HepG2 (cell line): ENCODE measurements at regions not wholly inside any gene's neighbourhood (a gene's known extent, or its start where the extent isn't known, plus 50 kb on each side); places are given as distances from the start of the nearest gene placed in this dataset. TPM values are rescaled to one million over a fixed set of nuclear protein-coding genes. Genes with fewer than 3 reads are reported as not detected.

Source experiments
- ATAC-seq: fragments of 200-7000 bp; cut with Tn5 transposase; 3 replicates; pipeline ENCODE4 v1.9.1; 2020; ENCODE audit warnings: mild to moderate bottlenecking, moderate library complexity
- BruUV-seq: library from RNA; stranded (reverse); fragments of 400-500 nt; replicated peaks from 2 replicates; lab custom pipeline; 2021; lab: Mats Ljungman, UMichigan
- CTCF ChIA-PET: fragments of 300-600 bp; formaldehyde crosslinking; extraction: SDS; loops from one replicate; lab custom pipeline; 2021; ENCODE audit warnings: low total read pairs, inconsistent platforms, low intra/inter-chr PET ratio; lab: Yijun Ruan, JAX
- POLR2A ChIA-PET: fragments of 350-600 bp; sonication (Branson Sonifier 250); formaldehyde crosslinking; loops from one replicate; lab custom pipeline; 2020; ENCODE audit warnings: antibody characterized with exemption, inconsistent platforms; lab: Yijun Ruan, JAX
- DNase-seq: peaks from one replicate; pipeline ENCODE4 v3.0.0-alpha.2; 2015; ENCODE audit warnings: low spot score
- FAIRE-seq: peaks from 3 replicates; lab custom pipeline; 2011; peaks lifted over from hg19 to GRCh38; lab: Jason Lieb, UNC
- H2AFZ ChIP-seq: one replicate; pipeline ENCODE4 v1.6.1; 2011; ENCODE audit warnings: low read length, inconsistent platforms
- H3K27ac ChIP-seq: fragments of 300-600 bp; 3 replicates; pipeline ENCODE4 v1.8.0; 2011; ENCODE audit warnings: mixed run types, mild to moderate bottlenecking, mixed read lengths, low read length, inconsistent platforms; ENCODE audit not compliant: insufficient read depth; ENCODE audit errors: extremely low read length
- H3K27me3 ChIP-seq, 2 experiments: fragments of 200-600 bp in 1 of 2; 2 replicates in 1 of 2; 3 replicates in 1 of 2; pipeline versions ENCODE4 v1.6.0 to v1.8.0; 2011; ENCODE audit warnings: low read length in 2 of 2, mild to moderate bottlenecking in 2 of 2, moderate library complexity in 2 of 2, inconsistent platforms in 1 of 2; ENCODE audit not compliant: insufficient read depth in 2 of 2, control insufficient read depth in 1 of 2
- H3K36me3 ChIP-seq, 2 experiments: fragments of 200-600 bp in 1 of 2; replicated peaks in 1 of 2; 2 replicates in 1 of 2; 3 replicates in 1 of 2; pipeline versions ENCODE4 v1.5.1 to v1.8.0; 2011; ENCODE audit warnings: low read length in 2 of 2, inconsistent platforms in 1 of 2; ENCODE audit not compliant: insufficient read depth in 2 of 2, control insufficient read depth in 1 of 2
- H3K4me1 ChIP-seq: 2 replicates; pipeline ENCODE4 v1.5.1; 2012; ENCODE audit warnings: low read length, inconsistent platforms; ENCODE audit not compliant: insufficient read depth
- H3K4me2 ChIP-seq: 2 replicates; pipeline ENCODE4 v1.6.0; 2011; ENCODE audit warnings: low read depth, low read length, inconsistent platforms
- H3K4me3 ChIP-seq, 3 experiments: fragments of 200-600 bp in 1 of 3; sonication (generic), shearing (Covaris generic) in 1 of 3; replicated peaks in 1 of 3; 2 replicates each; pipeline ENCODE4 v1.5.1; 2011 to 2016; ENCODE audit warnings: low read length in 3 of 3, inconsistent platforms in 2 of 3, low read depth in 2 of 3, mild to moderate bottlenecking in 2 of 3, control low read depth in 1 of 3, mixed read lengths in 1 of 3; ENCODE audit not compliant: insufficient read depth in 1 of 3
- H3K79me2 ChIP-seq: one replicate; pipeline ENCODE4 v1.6.1; 2011; ENCODE audit warnings: low read length, inconsistent platforms; ENCODE audit not compliant: insufficient read depth
- H3K9ac ChIP-seq: 2 replicates; pipeline ENCODE4 v1.6.0; 2011; ENCODE audit warnings: mild to moderate bottlenecking, low read depth, low read length, inconsistent platforms; ENCODE audit not compliant: insufficient read depth
- H3K9me3 ChIP-seq: 2 replicates; pipeline ENCODE4 v1.5.1; 2012; ENCODE audit warnings: mild to moderate bottlenecking, low read length
- H4K20me1 ChIP-seq: 2 replicates; pipeline ENCODE4 v1.6.0; 2011; ENCODE audit warnings: inconsistent platforms, mild to moderate bottlenecking, low read length, moderate library complexity; ENCODE audit not compliant: insufficient read depth
- HMGXB3 ChIP-seq: sonication (generic); formaldehyde crosslinking; IDR thresholded peaks from 2 replicates; pipeline ENCODE4 v1.4.0; 2020; ENCODE audit warnings: missing genetic modification reagents, borderline replicate concordance
- KMT2B ChIP-seq: IDR thresholded peaks from 2 replicates; pipeline ENCODE4 v1.6.1; 2016; ENCODE audit warnings: missing genetic modification reagents, missing compliant biosample characterization
- RNF219 ChIP-seq: sonication (generic); formaldehyde crosslinking; IDR thresholded peaks from 2 replicates; pipeline ENCODE4 v1.5.0; 2020; ENCODE audit warnings: mild to moderate bottlenecking, missing genetic modification reagents
- TMF1 ChIP-seq: sonication (generic); formaldehyde crosslinking; IDR thresholded peaks from 2 replicates; pipeline ENCODE4 v1.8.1; 2022; ENCODE audit warnings: low read depth, missing genetic modification reagents
- TSC22D2 ChIP-seq: sonication (generic); formaldehyde crosslinking; IDR thresholded peaks from 2 replicates; pipeline ENCODE4 v1.5.1; 2020; ENCODE audit warnings: missing genetic modification reagents, mild to moderate bottlenecking, borderline replicate concordance
- ZNF225 ChIP-seq: sonication (generic); formaldehyde crosslinking; IDR thresholded peaks from 2 replicates; pipeline ENCODE4 v1.4.0; 2020; ENCODE audit warnings: mild to moderate bottlenecking, missing genetic modification reagents
- ZNF547 ChIP-seq: sonication (generic); formaldehyde crosslinking; IDR thresholded peaks from 2 replicates; pipeline ENCODE4 v1.5.1; 2020; ENCODE audit warnings: mild to moderate bottlenecking, missing genetic modification reagents
- WGBS: methylation state at CpG from one replicate; pipeline ENCODE4 v1.1.6; 2017; ENCODE audit warnings: low lambda C conversion rate; 5-methylcytosine and 5-hydroxymethylcytosine counted together
- in situ Hi-C: cut with HindIII; loops from 2 replicates; pipeline ENCODE4 v1.10.0; 2017; ENCODE audit warnings: low pct_unique_long_range_greater_than_20kb; ENCODE audit not compliant: extremely low pct_ligation_motif_present
- intact Hi-C: fragments of 100-400 bp; cut with micrococcal nuclease; formaldehyde crosslinking; loops from one replicate; pipeline ENCODE4 v1.10.0; 2022; ENCODE audit not compliant: unreplicated experiment
- microRNA-seq: library from miRNA; unstranded; fragments of <30 nt; microRNA quantifications from one replicate; pipeline ENCODE4, GENCODE V29; 2020
- small RNA-seq, 3 experiments: library from RNA; depleted of rRNA; stranded (forward); fragments of <200 nt; gene quantifications; one replicate each; pipeline ENCODE3, GENCODE V24; 2012; ENCODE audit warnings: low read depth in 2 of 3, low replicate concordance in 1 of 3; ENCODE audit not compliant: insufficient read length in 3 of 3, insufficient read depth in 2 of 3

DNA sequence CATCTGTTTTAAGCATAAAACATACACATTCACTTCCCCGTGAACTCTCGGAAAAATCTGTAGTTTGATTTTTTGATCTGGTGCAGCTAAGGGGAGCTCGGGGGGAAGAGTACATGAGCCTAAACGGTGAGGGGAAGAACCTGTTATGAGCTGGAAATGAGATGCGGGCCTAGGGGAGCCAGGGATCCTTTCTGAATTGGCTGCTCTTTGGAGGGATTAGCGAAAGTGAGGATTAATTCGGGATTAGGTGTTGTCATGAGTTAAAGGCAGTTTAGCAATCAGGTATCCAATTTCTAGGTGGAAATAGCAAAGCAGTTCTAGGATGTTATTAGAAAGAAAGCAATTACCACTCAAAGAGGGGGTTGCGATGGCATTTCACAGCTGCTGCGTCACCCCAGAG lies 51.1 kb upstream of the ADARB2 start:
- Histone ChIP-seq H3K79me2 (no peaks in the 10 kb centered on the region), H2AFZ (no peak overlapping the region), H3K27me3 (peaks cover 0 to 1% of the 10 kb centered on the region in 2 experiments; a peak in 2 of 5 replicates), H4K20me1 (no peaks in the 10 kb centered on the region), H3K9ac (no peak overlapping the region), H3K9me3 (no peaks in the 10 kb centered on the region), H3K4me2 (no peak overlapping the region), H3K27ac (no peak overlapping the region), H3K4me3 (no peak overlapping the region), H3K4me1 (no peaks in the 10 kb centered on the region), H3K36me3 (no peaks in the 10 kb centered on the region)
- no TSS peak for BruUV-seq
- WGBS: 41% methylated on average over 9 of the region's 9 CpGs
- intact Hi-C loops: no loop called here
- POLR2A ChIA-PET: no interaction called here
- FAIRE-seq (no peak), ATAC-seq (no peak), DNase-seq (no peak)
- in situ Hi-C loops: loop anchor here (5.0 kb wide), 1 partner anchor 46 kb away; no protein-coding TSS in a partner anchor
- CTCF ChIA-PET: no interaction called here
- TF ChIP-seq TMF1 (CRISPR knock-in tag) (no peak), HMGXB3 (CRISPR knock-in tag) (no peak), ZNF225 (CRISPR knock-in tag) (no peak), ZNF547 (CRISPR knock-in tag) (no peak), KMT2B (CRISPR knock-in tag) (no peak), RNF219 (no peak), TSC22D2 (CRISPR knock-in tag) (no peak)

Small RNA genes in the stretch of these regions (microRNA-seq; reads per million reads assigned to microRNA genes)
- not detected for gene MIR6072

Small RNA genes in the stretch of these regions (small RNA-seq; reads per million reads assigned to genes)
- gene MIR6072: 0 reads per million in 3 experiments
- 0 reads per million in 3 experiments for gene RNU6-576P
- 0 reads per million in 3 experiments for gene RNU6-889P
